ENCODE measurements at regions not wholly inside any gene's neighbourhood (a gene's known extent, or its start where the extent isn't known, plus 50 kb on each side); places are given as distances from the start of the nearest gene placed in this dataset.

GRCh38 chr18:1676387-1676786, 771.7 kb downstream of the ADCYAP1 start:
- TF ChIP-seq CTCF (IDR thresholded peaks at IDR 0.05) (no peak), POLR2A (IDR thresholded peaks at IDR 0.05) (no peak), POLR2AphosphoS5 (IDR thresholded peaks at IDR 0.05) (no peak)

Measured in sigmoid colon (tissue), 4 donors.